ENCODE measurements at regions not wholly inside any gene's neighbourhood (a gene's known extent, or its start where the extent isn't known, plus 50 kb on each side); places are given as distances from the start of the nearest gene placed in this dataset.
"Not testable (repeated sequence)": the region's sequence is repeated elsewhere in the genome, so short reads cannot be mapped to it uniquely, and the experiment has no call there.

DNA sequence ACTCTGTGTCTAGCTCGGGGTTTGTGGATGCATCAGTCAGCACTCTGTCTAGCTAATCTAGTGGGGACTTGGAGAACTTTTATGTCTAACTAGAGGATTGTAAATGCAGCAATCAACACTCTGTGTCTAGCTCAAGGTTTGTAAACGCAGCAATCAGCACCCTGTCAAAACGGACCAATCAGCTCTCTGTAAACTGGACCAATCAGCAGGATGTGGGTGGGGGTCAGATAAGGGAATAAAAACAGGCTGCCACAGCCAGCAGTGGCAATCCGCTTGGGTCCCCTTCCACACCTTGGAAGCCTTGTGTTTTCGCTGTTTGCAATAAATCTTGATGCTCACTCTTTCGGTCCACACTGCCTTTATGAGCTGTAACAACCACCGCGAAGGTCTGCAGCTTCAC, 920.7 kb upstream of the FOXG1 start:
- DNase-seq = no peak

DNA sequence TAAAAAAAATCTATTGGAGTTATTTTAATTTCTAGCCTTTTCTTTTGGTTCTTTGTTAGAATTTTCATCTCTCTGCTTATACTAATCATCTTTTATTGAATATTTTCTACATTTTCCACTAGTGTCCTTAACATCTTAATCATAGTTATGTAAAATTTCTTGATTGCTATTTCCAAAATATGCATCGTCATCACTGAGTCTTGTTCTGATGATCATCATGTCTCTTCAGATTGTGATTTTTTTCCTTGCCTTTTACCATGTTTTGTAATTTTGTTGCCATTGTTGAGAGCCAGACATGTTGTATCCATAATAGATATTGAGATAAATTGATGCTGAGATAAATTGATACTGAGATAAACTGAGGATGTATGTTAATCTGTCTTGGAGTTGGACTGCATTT, 919.1 kb upstream of the FOXG1 start:
- DNase-seq = not testable (repeated sequence)

DNA sequence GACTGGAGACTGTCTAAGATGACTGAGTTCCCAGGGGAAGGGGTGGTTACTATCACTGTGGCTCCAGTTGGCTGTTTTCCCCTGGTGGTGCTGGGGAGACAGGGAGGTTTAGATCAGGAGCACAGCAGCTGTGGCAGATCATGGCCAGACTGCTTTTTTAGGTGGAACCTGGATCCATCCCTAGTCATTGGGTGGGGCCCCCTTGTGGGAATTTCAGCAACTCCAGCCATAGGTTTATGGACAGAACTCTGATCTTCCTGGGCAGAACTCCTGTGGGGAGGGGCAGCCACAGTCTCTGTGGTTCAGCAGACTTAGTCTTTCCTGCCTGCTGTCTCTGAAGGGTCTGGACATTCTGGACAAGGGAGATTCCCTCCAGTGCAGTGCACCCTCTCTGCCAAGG, 917.4 kb upstream of the FOXG1 start:
- DNase-seq = not testable (repeated sequence)

DNA sequence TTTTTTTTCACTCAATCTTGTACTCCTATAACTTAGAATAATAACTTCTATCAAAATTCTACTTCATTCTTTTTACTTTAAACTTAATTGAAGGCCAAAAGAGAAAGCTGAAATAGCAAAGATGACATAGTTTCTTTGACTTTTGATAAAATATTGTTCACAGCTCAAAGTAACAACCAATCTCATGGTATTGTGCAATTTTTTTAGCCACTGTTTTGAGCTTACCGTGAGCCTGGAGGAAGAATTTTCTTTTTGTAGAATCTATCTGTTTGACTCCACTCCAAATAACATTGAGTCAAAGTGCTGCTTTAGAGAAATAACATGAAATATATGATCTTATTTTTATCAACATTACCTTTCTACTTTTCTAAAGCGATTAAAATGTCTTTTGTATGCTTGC, 903.9 kb upstream of the FOXG1 start:
- DNase-seq = no peak

DNA sequence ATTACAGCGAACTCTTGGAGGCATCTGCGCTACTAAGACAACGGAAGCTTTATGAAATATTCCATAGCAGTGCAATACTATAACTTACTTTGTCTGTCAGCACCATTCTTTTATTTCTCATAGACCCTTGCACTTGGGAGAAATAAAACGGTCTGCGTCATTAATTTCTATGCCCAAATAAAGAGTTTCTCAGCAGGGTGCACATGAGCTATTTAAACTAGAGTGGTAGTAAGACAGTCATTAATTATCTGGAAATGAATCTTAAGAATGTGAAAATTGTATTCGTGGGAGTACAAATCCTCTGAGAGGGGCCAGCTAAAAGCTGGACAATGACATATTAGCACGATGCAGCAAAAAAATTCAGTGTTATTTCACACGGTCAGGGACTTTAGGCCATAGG, 903.4 kb upstream of the FOXG1 start:
- DNase-seq = no peak

DNA sequence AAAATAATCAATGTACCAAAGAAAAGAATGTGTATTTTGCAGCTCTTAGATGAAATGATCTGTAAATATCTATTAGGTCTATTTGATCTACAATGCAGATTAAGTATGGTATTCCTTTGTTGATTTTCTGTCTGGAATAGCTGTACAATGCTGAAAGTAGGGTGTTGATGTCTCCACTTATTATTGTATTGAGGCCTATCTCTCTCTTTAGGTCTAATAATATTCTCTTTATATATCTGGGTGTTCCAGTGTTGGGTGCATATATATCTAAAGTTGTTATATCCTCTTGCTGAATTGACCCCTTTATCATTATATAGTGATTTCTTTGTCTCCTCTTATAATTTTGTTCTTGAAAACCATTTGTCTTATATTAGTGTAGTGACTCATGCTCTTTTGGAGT, 885.5 kb upstream of the FOXG1 start:
- DNase-seq = no peak

DNA sequence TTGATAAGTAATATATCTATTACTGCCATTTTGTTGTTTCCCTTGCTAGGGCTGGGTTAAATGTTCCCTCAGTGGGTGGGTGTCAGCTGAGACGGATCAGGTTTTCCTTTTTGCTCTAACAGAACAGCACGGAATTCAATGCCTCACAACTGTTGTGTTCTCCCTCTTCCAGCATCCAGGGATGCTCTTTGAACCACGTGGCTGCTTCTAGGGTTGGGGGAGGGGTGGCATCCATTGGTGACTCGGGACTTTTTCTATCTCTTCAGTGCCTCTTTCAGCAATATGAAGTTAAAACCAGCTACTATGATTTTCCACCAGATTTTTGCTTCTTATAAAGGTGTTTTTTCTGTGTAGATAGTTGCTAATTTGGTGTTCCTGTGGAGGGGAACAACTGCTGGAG, 884.9 kb upstream of the FOXG1 start:
- no peak for DNase-seq

DNA sequence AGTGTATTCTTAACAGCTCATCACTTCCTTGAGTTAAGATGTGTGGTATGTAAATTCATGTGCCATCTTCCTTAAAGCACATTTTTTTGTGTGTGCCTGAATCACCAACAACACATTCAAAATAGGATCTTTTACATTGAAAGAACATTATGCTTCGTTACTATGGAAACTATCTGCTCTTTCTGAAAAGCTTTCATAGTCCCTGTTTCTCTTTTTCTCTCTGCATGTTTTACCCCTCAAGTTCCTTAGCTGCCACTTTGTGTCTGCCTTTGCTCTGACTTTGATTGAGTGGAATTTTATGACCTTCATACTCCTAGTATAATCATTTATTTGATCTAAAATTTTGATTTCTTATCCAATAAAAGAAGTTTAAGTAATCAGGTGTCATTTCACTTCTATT, 880.3 kb upstream of the FOXG1 start:
- DNase-seq = no peak

DNA sequence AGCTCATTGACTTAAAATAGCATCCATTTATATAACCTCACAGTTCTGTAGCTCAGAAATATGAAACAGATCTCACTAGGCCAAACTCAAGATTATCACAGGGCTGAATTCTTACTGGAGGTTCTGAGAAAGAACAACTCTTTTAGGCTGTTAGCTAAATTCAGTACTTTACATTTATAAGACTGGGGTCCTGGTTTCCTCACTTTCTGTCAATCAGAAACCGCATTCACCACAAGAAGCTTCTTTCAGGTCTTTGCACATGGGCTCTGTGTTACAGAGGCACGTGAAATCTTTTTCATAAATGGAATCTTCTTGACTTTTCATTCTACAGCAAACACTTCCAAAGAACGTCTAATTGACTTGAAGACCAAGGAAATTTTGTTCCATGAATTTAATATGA, 876.3 kb upstream of the FOXG1 start:
- no peak for DNase-seq

DNA sequence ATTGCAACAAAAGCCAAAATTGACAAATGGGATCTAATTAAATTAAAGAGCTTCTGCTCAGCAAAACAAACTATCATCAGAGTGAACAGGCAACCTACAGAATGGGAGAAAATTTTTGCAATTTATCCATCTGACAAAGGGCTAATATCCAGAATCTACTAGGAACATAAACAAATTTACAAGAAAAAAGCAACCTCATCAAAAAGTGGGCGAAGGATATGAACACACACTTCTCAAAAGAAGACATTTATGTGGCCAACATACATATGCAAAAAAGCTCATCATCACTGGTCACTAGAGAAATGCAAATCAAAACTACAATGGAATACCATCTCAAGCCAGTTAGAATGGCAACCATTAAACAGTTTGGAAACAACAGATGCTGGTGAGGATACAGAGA, 858.1 kb upstream of the FOXG1 start:
- not testable (repeated sequence) for DNase-seq

DNA sequence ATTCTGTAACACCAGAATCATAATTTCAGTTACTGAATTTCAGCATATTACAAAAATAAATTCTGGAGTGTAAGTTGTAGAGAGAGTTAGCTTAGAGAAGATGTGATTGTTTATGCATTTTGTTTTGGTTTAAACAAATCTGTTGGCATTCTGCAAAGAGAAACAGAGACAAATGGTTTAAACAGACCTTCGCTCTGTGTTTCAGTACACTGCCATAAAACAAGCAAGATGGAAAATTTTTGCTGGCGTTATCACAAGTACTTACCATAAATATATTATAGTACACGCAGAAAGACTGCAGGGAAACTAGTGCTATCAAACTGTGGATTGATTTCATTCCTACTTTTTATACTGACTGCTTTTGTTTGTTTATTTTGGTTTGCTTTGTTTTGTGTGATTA, 850.3 kb upstream of the FOXG1 start:
- DNase-seq = no peak

DNA sequence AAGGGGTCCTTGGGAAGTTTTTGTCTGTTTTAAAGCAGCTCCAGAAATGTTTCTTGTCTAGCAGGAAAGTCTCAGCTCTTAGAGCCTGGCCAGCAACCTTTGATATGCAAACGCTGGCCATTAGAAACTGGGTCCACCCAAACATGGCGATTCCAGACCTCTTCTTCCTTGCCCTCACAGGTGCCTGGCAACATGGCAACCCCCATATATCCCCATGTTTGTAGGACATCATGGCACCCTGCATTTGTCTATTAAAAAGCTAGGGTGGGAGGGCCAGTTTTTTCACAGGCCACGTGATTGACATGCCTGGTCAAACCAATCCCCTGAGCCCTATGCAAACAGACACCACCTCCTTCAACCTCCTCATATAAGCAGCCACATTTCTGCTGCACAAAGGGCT, 848.7 kb upstream of the FOXG1 start:
- DNase-seq = no peak

DNA sequence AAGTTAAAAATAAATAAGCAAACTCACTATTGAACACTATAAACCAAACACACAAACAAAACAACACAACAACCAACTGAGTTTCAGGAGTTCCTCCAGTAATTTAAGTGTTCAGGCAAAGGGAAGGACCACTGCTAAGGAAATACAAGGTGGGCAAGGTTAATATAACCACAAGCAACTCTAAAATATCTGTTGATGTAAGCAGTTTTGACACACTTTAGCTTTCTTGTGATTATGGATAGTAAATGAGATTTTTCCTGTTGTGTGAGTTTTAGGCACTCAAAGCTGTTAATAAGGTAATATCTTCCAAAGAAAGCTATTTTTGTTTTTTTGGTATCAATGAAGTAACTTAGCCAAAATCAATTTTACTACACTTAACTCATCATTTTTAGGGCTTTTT, 839.1 kb upstream of the FOXG1 start:
- no peak for DNase-seq

DNA sequence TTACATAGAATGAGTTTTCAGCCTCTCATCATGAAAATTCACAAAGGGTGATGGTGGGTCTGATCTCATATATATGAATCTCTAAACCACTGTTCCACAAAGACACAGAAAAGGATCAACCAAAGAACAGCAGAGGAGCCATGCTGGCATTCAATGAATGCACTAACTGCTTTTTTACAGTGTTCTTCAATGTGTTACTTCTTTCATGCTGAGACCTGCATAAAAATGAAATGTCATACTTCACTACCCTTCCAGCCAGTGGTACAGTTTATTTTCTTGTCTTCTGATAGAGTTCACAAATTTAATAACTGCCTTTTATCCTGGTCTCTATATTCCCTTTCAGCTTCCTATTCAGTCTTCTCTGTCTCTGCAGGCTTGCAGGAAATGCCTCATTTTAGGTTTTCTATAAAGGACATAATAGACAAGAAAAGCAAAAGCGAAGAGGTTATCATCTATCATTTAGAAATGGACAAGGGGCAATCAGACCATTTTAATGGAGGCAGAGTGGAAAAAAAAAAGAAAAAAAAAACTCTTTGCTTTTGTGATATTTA, 836.7 kb upstream of the FOXG1 start:
- DNase-seq = no peak

DNA sequence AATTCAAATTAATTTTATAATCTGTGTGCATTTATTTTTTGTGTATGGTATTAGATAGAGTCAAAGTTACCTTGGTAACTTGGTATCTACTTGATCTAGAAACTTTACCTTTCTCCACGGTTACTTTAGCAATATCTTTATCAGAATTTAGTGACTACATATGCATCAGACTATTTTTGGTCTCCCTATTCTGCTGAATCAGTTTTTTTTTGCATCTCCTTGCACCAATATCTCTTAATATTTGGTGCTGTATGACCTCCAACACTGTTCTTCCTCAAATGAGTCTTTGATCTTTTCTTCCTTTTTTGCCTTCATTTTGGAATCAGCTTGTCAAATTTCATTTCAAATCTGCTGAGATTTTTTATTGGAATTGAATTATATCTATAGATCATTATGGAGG, 828.2 kb upstream of the FOXG1 start:
- DNase-seq = no peak

DNA sequence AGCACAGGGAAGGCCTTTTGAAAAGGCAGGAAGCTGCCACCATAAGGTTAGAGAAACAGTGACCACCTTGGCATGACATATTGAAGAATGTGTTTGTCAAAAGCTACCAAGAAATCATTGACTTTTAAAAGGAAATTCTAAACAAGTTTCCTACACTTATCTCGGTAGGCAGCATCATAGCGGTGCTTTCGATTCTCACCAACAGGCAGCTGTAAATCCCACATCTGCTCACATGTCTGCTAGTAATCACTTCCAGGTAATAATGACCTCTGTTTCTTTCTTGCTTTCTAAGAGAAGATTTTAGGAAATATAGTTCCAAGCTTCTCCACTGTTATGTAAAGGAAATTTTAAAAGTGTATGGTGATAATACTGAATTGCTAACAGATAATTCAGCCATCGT, 821.1 kb upstream of the FOXG1 start:
- no peak for DNase-seq

DNA sequence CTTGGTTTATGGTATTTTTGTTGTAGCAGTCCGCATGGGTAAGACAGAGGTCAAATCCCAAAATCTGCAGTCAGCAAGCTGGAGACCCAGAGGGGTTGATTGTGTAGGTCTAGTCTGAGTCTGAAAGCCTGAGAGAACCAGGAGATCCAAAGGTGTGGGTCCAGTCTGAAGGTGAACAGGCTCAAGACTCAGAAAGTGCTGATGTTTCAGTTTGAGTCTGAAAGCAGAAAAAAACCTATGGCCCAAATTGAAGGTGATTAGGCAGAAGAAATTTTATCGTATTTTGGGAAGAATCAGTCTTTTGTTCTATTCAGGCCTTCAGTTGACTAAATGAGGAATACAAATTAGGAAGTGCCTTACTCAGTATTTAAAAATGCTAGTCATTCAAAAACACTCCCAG, 807.8 kb upstream of the FOXG1 start:
- DNase-seq = no peak

DNA sequence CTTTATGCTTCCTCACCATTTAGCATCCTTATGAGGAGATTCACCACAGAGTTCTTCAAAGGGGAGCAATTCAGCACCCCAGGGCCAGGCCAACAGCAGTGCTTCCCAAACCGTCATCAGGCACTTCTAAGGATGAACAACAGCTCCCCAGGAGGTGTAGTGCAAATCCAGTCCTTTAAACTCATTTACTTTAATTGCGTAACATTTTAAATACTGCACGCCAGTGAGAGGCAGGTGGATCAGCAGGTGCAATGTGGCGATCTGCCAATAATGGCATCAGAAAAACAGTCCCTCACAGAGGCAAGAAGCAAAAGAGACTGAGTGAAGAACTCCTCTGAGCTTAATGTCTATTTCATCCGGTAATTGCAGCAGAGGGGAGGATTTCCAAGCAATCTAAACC, 770.9 kb upstream of the FOXG1 start:
- DNase-seq = no peak

DNA sequence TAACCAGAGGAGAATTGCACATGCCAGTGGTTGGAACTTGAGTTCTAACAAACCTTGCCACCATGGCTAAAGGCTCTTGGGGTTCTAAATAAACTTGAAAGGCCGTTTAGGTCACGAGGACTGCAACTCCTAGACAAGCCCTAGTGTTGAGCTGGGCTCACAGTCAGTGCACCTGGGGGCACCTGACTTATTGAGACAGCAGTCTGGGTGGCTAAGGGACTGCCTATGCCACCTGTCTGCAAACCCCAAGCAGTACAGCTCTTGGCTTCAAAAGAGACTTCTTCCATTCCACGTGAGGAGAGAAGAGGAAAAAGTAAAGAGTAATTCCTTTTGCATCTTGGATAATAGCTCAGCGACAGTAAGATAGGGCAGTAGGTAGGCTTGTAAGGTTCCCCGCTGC, 765.6 kb upstream of the FOXG1 start:
- no peak for DNase-seq

DNA sequence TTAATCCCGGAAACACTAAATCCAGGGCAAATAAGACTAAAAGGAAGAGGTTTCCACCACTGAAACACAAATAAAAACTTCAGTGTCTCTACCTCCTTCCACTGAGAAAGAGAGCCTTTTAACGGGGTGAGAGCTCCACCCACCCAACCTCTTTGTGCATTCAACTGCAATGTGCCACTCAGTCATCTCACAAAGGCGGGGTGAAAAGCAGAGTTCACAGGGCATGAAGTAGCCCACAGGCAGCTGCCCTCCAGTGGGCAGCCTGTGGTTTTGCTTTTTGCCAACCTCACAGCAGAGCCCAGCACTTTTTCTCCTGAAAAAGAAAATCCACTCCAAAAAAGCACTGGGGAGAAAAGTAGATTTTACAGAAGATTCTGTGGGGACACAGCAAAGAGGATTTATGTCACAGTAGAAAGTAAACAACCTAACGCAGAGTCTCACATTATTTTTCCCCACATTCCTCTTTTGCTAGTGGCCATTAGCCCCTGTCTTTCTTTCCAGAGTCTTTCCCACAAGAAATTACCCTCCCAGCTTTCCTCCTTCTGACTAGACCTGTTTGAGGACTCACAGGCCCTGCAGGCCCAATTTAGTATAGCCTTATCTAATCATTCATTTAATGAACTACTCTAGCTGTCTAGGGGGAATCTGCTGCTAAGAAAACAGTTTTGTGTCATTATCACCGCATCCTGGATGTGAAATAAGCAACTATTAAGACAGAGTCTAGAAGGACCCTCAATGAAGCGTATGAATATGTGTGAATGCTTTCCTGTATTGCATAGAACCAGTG, 753.8 kb upstream of the FOXG1 start:
- DNase-seq = no peak

DNA sequence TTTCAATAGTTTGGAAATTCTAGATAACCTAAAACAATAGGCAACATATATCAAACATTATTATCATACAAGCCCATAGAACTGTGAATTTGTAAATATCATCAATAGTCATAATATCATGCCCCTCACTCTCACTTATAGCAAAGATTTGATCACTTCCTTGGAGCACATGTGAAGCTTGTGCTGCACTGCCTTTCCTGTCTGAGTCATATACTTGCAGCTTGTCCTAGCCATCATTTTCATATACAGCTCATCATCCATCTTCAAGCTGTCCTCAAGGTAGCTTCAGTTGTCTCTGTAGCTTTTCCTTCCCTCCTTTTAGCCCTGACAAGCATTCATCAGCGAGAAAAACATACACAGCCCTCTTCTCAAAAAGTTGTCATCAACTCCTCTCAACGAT, 746.5 kb upstream of the FOXG1 start:
- DNase-seq = no peak

DNA sequence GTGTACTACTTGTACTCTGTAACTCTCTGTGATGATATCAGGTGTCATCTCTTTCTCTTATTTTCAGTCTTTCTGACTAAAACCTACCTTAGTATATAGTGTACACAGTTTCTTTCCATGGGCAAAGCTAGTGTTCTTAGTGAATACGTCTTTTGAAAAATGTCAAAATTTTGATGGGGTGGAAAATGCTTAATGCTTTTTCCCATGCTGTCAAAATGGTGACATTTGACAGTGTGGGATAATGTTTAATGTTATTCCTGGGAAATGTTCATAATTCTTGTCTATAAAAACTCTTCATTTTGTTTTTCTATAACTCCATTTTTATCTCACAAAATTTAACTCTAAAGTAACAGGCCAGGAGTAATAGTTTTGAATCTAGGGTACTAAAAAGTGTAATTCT, 742.7 kb upstream of the FOXG1 start:
- no peak for DNase-seq

DNA sequence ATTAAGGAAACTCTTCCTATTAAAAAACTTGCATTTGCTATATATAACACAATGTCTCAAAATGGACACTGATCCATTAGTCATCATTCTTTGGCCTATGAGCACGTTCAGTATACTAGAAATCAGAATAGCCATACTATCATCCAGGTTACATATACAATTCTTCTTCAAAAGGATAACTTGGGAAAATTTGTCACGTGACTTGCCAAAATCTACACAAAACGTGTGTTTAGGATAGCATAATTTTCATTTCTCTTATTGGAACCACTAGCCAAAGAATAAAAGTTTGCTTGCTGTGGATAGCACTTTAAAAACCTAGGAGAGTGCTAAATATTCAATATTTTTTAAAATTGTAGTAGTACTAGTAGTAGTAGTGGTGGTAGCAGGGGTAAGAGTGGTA, 714.3 kb upstream of the FOXG1 start:
- no peak for DNase-seq

DNA sequence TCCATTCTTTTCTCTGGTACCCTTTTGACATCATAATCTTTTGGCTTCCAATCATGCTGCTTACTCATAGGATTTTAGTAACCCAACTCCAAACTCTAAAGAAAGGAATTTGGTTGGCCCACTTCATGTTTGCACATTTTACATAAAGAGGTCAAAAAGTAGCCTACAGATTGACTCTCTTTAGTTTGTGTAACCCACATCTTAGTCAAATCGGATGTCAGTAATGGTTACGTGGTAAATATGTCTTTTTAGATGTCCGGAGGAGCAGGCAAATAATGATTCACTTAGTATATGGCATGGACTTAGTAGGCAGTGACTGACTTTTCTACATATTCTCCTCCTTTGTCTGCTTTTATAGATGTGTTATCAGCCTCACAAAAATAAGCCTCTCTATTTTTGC, 711.6 kb upstream of the FOXG1 start:
- DNase-seq = no peak

Data from AML-193 (cell line).